HL-60 (cell line): ENCODE measurements at regions not wholly inside any gene's neighbourhood (a gene's known extent, or its start where the extent isn't known, plus 50 kb on each side); places are given as distances from the start of the nearest gene placed in this dataset.

ENCODE experiments used
- DNase-seq, 2 experiments: peaks; one replicate each; pipeline ENCODE4 v3.0.0-alpha.2; 2010 to 2020; ENCODE audit warnings: low read depth in 1 of 2, low spot score in 1 of 2
- H3K27ac ChIP-seq: fragments of 250-450 bp; sonication (Bioruptor Pico); replicated peaks from 2 replicates; pipeline ENCODE4 v1.5.1; 2020; ENCODE audit warnings: mild to moderate bottlenecking, moderate library complexity
- H3K27me3 ChIP-seq: fragments of 250-450 bp; sonication (Bioruptor Pico); 2 replicates; pipeline ENCODE4 v1.5.1; 2021; ENCODE audit warnings: mild to moderate bottlenecking, moderate library complexity; ENCODE audit not compliant: insufficient read depth, poor library complexity, severe bottlenecking
- H3K4me3 ChIP-seq: replicated peaks from 2 replicates; pipeline ENCODE4 v1.5.1; 2011; ENCODE audit warnings: mild to moderate bottlenecking, control low read depth, low read length; ENCODE audit not compliant: insufficient read depth
- CTCF ChIP-seq: IDR thresholded peaks from one replicate; pipeline ENCODE4 v1.5.1; 2011; ENCODE audit warnings: low read length, control low read depth, inconsistent platforms; ENCODE audit not compliant: insufficient read depth
- GABPA ChIP-seq: IDR thresholded peaks from 2 replicates; pipeline ENCODE4 v1.6.1; 2012; ENCODE audit warnings: low read depth
- POLR2AphosphoS5 ChIP-seq: IDR thresholded peaks from 2 replicates; pipeline ENCODE4 v1.6.1; 2012; ENCODE audit warnings: low read depth
- REST ChIP-seq: IDR thresholded peaks from 2 replicates; pipeline ENCODE4 v1.6.1; 2012; ENCODE audit warnings: low read depth; ENCODE audit not compliant: insufficient replicate concordance
- SPI1 ChIP-seq: IDR thresholded peaks from 2 replicates; pipeline ENCODE4 v1.6.1; 2012; ENCODE audit warnings: low read depth, mild to moderate bottlenecking, borderline replicate concordance

GRCh38 chr12:77549383-77550128, 281.1 kb upstream of the NAV3 start:
- Histone ChIP-seq H3K4me3 (no peak overlapping the region), H3K27ac (no peak overlapping the region), H3K27me3 (no peaks in the 10 kb centered on the region)
- no peak for TF ChIP-seq CTCF
- DNase-seq, result no peak

- Histone ChIP-seq H3K27ac (no peak overlapping the region), H3K4me3 (no peak overlapping the region), H3K27me3 (no peaks in the 10 kb centered on the region)
- DNase-seq, result no peak
- no peak for TF ChIP-seq REST
- no peak for TF ChIP-seq GABPA
- TF ChIP-seq CTCF, result no peak
- TF ChIP-seq POLR2AphosphoS5, result no peak
- no peak for TF ChIP-seq SPI1
Observed at GRCh38 chr12:77548797-77549196, 281.9 kb upstream of the NAV3 start.

- Histone ChIP-seq H3K27ac (no peak overlapping the region), H3K4me3 (no peak overlapping the region), H3K27me3 (no peaks in the 10 kb centered on the region)
- no peak for TF ChIP-seq CTCF
- no peak for TF ChIP-seq REST
- TF ChIP-seq GABPA, result no peak
- no peak for TF ChIP-seq SPI1
- TF ChIP-seq POLR2AphosphoS5, result no peak
- no peak for DNase-seq
Observed at GRCh38 chr12:77540097-77540496, 290.6 kb upstream of the NAV3 start.

GRCh38 chr12:77537663-77538062, 293.0 kb upstream of the NAV3 start:
- no peak for TF ChIP-seq REST
- no peak for TF ChIP-seq POLR2AphosphoS5
- no peak for TF ChIP-seq GABPA
- TF ChIP-seq CTCF, result no peak
- no peak for TF ChIP-seq SPI1
- Histone ChIP-seq H3K4me3 (no peak overlapping the region), H3K27ac (no peak overlapping the region), H3K27me3 (no peaks in the 10 kb centered on the region)
- peak in 1 of 2 experiments; percentile 13 for DNase-seq
